AG09319 (cell line): ENCODE measurements at regions not wholly inside any gene's neighbourhood (a gene's known extent, or its start where the extent isn't known, plus 50 kb on each side); places are given as distances from the start of the nearest gene placed in this dataset.

Experiments used
- DNase-seq: peaks from one replicate; pipeline ENCODE4 v3.0.0-alpha.2; 2010; ENCODE audit warnings: low read depth; ENCODE audit errors: extremely low read depth
- TF ChIP-seq, protein P1 (sequence below): IDR thresholded peaks from 2 replicates; pipeline ENCODE4 v1.5.1; 2011; ENCODE audit warnings: low read depth, mild to moderate bottlenecking, inconsistent platforms, low read length, moderate library complexity

DNA sequence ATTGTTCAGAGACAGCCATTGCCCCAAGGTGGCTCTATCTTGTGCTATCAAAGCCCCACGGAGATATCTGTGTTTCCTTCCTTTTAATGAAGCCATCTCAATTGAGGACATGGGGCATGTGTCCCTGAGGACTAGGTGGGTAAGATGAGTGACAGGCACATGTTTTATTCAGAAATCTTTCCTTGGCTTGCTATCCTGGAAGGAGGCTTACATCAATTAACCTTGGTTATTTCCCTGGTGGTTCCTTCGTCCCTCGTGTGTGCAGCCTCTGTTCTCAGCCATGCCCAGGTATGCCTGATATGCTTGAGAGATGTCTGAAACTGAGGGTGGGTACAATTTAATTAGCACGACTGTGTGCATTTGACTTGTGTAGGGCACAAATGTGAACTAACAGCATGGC, 102.2 kb upstream of the TUT7 start:
- DNase-seq: no peak
- TF ChIP-seq, protein P1, sequence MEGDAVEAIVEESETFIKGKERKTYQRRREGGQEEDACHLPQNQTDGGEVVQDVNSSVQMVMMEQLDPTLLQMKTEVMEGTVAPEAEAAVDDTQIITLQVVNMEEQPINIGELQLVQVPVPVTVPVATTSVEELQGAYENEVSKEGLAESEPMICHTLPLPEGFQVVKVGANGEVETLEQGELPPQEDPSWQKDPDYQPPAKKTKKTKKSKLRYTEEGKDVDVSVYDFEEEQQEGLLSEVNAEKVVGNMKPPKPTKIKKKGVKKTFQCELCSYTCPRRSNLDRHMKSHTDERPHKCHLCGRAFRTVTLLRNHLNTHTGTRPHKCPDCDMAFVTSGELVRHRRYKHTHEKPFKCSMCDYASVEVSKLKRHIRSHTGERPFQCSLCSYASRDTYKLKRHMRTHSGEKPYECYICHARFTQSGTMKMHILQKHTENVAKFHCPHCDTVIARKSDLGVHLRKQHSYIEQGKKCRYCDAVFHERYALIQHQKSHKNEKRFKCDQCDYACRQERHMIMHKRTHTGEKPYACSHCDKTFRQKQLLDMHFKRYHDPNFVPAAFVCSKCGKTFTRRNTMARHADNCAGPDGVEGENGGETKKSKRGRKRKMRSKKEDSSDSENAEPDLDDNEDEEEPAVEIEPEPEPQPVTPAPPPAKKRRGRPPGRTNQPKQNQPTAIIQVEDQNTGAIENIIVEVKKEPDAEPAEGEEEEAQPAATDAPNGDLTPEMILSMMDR: no peak

DNA sequence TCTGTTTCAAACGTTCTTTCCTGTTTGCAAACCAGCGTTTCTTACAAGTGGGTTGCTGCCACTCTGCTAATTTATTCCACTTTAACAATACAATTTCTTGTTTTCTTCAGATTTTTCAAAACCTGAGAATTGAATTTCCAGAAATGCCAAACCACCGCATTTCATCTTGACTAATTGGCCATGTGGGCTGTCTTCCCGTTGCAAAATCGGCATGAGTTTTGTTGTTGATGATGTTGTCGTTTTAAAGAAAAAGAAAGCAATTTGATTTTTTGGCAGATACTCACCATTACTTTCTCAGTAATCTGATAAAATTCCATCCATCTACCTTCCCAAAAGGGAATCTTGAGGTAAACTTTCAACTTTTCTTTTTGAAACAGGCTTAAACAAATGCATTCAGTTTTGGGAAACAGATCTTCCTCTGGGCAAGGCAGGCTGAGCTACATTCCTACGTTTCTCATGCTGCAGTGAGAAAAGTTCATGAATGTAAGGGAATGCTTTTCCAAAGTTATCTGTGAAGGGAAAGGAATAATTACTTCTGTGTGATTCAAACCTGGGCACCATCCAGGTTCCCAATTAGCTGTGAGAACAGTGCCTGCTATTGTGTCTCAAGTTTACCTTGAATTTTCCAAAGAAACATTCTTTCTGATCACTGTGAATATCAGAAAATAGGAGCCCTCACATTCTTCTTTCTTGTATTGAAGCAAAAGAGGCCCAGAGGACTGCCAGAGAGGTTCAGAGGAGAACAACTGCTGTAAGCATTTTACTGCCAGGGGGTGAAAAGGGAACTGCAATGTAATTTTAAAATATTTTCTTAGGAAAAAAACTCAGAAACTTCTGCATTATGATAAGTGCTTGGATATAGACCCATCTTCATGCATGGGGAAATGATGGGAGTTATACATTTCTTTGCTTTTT, 100.7 kb upstream of the TUT7 start:
- TF ChIP-seq, protein P1: no peak
- no peak for DNase-seq

DNA sequence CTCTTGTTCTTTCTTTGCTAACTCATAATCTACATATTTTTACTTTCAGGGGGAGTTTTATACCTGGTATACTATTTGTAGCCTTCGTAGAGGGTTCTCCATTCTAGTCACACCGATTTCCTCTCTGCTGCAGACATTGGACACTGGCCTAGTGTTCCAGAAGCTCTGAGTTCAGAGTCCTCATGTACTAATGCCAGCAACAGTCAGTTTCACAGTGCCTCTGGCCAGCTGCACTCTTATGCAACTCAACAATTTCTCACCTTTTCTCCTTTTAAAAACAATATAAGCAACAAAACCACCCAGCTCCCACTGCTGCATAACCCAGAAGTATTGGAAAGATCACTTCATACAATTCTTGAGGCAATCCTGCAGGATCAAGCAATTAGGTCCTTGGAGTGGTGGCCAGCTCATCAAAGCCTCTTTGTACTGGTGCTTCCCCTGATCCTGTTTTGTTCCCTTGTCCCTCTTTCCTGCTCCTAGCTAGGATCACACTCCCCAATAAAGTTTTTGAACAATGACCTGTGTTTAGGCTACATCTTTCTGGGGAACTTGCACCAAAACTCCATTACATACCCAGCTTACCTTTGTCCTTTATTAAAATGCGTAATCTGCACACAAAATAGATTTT, 98.1 kb upstream of the TUT7 start:
- no peak for DNase-seq
- TF ChIP-seq, protein P1: no peak

DNA sequence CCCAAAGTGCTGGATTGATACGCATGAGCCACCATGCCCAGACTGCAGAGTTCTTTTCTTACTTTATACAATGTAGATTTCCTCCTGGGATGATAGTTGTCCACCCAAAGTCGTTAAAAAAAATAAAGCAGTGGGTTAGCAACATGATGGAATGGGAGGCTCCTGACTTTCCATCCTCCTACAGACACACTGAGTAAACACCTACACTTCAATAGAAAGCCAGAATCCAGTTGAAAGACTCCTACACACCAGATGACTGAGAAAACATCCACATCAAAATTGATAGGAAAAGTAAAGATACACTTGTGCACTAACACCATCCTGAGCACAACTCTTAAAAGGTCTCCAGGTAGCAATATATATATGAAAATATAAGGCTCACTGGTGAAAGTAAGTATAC, 95.0 kb upstream of the TUT7 start:
- TF ChIP-seq, protein P1: no peak
- DNase-seq: no peak

DNA sequence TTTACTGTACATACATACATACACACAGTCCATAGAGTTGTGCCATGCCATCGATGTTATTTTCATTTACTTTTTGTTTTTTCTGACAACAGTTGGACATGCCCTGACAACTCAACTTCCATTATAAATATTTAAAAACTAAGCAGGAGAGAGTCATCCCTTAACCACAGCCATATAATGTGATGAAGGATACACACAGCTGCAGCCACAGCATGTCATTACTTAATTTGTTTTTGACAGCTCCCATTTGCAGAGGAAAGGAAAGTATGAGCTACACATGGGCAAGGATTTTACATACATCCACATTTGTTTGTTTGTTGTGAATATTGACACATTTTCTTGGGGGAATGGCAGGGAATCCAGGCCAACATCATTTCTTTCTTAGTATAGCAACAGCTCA, 91.5 kb upstream of the TUT7 start:
- DNase-seq: no peak
- TF ChIP-seq, protein P1: no peak

DNA sequence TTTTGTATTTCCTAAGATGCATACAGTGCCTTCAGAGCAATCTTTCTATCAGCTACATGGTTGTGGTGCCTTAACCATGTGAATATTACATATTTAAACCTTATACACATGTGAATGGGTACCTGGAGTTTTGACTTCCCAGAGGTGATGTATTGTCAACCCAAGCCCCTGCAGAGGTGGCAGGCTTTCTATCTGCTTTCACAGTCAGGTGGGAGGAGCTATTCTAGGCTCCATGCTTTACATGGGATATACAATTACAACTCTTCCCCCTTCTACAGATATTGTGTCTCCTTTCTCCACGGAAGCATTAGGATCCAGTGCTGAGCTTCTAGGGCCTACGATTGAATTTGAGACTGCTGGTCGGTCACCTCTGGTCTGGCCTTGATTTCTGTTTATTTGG, 89.8 kb upstream of the TUT7 start:
- TF ChIP-seq, protein P1: no peak
- no peak for DNase-seq

- peak; percentile 55 for DNase-seq
These were observed 80.0 kb upstream of the TUT7 start for GRCh38 chr9:86434039-86434726.

More at GRCh38 chr9:86434039-86434726, 80.0 kb upstream of the TUT7 start:
- TF ChIP-seq, protein P1: peak; percentile 80
